ENCODE measurements at regions not wholly inside any gene's neighbourhood (a gene's known extent, or its start where the extent isn't known, plus 50 kb on each side); places are given as distances from the start of the nearest gene placed in this dataset.

GRCh38 chr17:36777118-36777517, 160.2 kb upstream of the LHX1 start:
- Histone ChIP-seq H3K27ac (ENCODE audit: insufficient read depth in 1 of 2, low read depth in 1 of 2, low read length in 2 of 2, poor library complexity in 1 of 2, severe bottlenecking in 2 of 2) (no peak overlapping the region), H3K27me3 (replicated peaks in 2 of 5; ENCODE audit: control insufficient read depth in 4 of 5, insufficient read depth in 5 of 5, low read length in 4 of 5) (peaks cover 4 to 42% (median 12%) of the 10 kb centered on the region in 5 experiments), H3K4me1 (ENCODE audit: control extremely low read depth in 1 of 4, control insufficient read depth in 4 of 4, insufficient read depth in 4 of 4, low read length in 3 of 4) (no peaks in the 10 kb centered on the region), H3K9me3 (ENCODE audit: control extremely low read depth in 1 of 5, control insufficient read depth in 4 of 5, insufficient read depth in 2 of 5, low read depth in 1 of 5, low read length in 4 of 5) (no peaks in the 10 kb centered on the region), H3K4me3 (ENCODE audit: control insufficient read depth in 1 of 7, extremely low read depth in 1 of 7, insufficient read depth in 4 of 7, low read depth in 2 of 7, low read length in 6 of 7) (no peak overlapping the region), H3K36me3 (ENCODE audit: control insufficient read depth in 4 of 4, insufficient read depth in 4 of 4, low read length in 3 of 4) (no peaks in the 10 kb centered on the region)
- 13% methylated on average over 3 of the region's 6 CpGs for WGBS (ENCODE audit: insufficient coverage)
- peak; percentile 7 to 44 (median 43) for DNase-seq
- ChIA-PET CTCF (no interaction called here), POLR2A (interaction anchor here (1.4 kb wide), 1 partner anchor 19 kb away, joined by 3 read pairs; no protein-coding TSS in a partner anchor)

- no peak overlapping the region for H3K27ac ChIP-seq (ENCODE audit: insufficient read depth in 1 of 2, low read depth in 1 of 2, low read length in 2 of 2, poor library complexity in 1 of 2, severe bottlenecking in 2 of 2)
- 57% methylated on average over 3 of the region's 8 CpGs for WGBS (ENCODE audit: insufficient coverage)
- no peak overlapping the region for H3K4me3 ChIP-seq (ENCODE audit: control insufficient read depth in 1 of 7, extremely low read depth in 1 of 7, insufficient read depth in 4 of 7, low read depth in 2 of 7, low read length in 6 of 7)
- no peaks in the 10 kb centered on the region for H3K4me1 ChIP-seq (ENCODE audit: control extremely low read depth in 1 of 4, control insufficient read depth in 4 of 4, insufficient read depth in 4 of 4, low read length in 3 of 4)
- no peaks in the 10 kb centered on the region for H3K36me3 ChIP-seq (ENCODE audit: control insufficient read depth in 4 of 4, insufficient read depth in 4 of 4, low read length in 3 of 4)
- peaks cover 4 to 34% (median 5%) of the 10 kb centered on the region in 5 experiments for H3K27me3 ChIP-seq (replicated peaks in 2 of 5; ENCODE audit: control insufficient read depth in 4 of 5, insufficient read depth in 5 of 5, low read length in 4 of 5)
- H3K9me3 ChIP-seq (ENCODE audit: control extremely low read depth in 1 of 5, control insufficient read depth in 4 of 5, insufficient read depth in 2 of 5, low read depth in 1 of 5, low read length in 4 of 5): no peaks in the 10 kb centered on the region
- CTCF ChIA-PET: interaction anchor here (1.5 kb wide), 1 partner anchor 12 kb away, joined by 3 read pairs; no protein-coding TSS in a partner anchor
- no peak for DNase-seq
- POLR2A ChIA-PET: no interaction called here
Observed at GRCh38 chr17:36778448-36778847, 158.8 kb upstream of the LHX1 start.

- Histone ChIP-seq H3K27me3 (replicated peaks in 2 of 5; ENCODE audit: control insufficient read depth in 4 of 5, insufficient read depth in 5 of 5, low read length in 4 of 5) (peaks cover 2 to 26% (median 8%) of the 10 kb centered on the region in 5 experiments), H3K9me3 (ENCODE audit: control extremely low read depth in 1 of 5, control insufficient read depth in 4 of 5, insufficient read depth in 2 of 5, low read depth in 1 of 5, low read length in 4 of 5) (no peaks in the 10 kb centered on the region), H3K36me3 (ENCODE audit: control insufficient read depth in 4 of 4, insufficient read depth in 4 of 4, low read length in 3 of 4) (no peaks in the 10 kb centered on the region), H3K4me3 (ENCODE audit: control insufficient read depth in 1 of 7, extremely low read depth in 1 of 7, insufficient read depth in 4 of 7, low read depth in 2 of 7, low read length in 6 of 7) (no peak overlapping the region), H3K27ac (ENCODE audit: insufficient read depth in 1 of 2, low read depth in 1 of 2, low read length in 2 of 2, poor library complexity in 1 of 2, severe bottlenecking in 2 of 2) (no peak overlapping the region), H3K4me1 (ENCODE audit: control extremely low read depth in 1 of 4, control insufficient read depth in 4 of 4, insufficient read depth in 4 of 4, low read length in 3 of 4) (no peaks in the 10 kb centered on the region)
- ChIA-PET CTCF (interaction anchor here (1.5 kb wide), 1 partner anchor 13 kb away, joined by 3 read pairs; no protein-coding TSS in a partner anchor), POLR2A (no interaction called here)
- WGBS (ENCODE audit: insufficient coverage): 100% methylated on average over 2 of the region's 2 CpGs
- DNase-seq: no peak
Observed at GRCh38 chr17:36779550-36779949, 157.7 kb upstream of the LHX1 start.

- Histone ChIP-seq H3K9me3 (ENCODE audit: control extremely low read depth in 1 of 5, control insufficient read depth in 4 of 5, insufficient read depth in 2 of 5, low read depth in 1 of 5, low read length in 4 of 5) (peaks cover 0 to 3% (median 0%) of the 10 kb centered on the region in 5 experiments), H3K27me3 (replicated peaks in 2 of 5; ENCODE audit: control insufficient read depth in 4 of 5, insufficient read depth in 5 of 5, low read length in 4 of 5) (peaks cover 0 to 16% (median 6%) of the 10 kb centered on the region in 5 experiments), H3K27ac (ENCODE audit: insufficient read depth in 1 of 2, low read depth in 1 of 2, low read length in 2 of 2, poor library complexity in 1 of 2, severe bottlenecking in 2 of 2) (no peak overlapping the region), H3K4me3 (ENCODE audit: control insufficient read depth in 1 of 7, extremely low read depth in 1 of 7, insufficient read depth in 4 of 7, low read depth in 2 of 7, low read length in 6 of 7) (no peak overlapping the region), H3K4me1 (ENCODE audit: control extremely low read depth in 1 of 4, control insufficient read depth in 4 of 4, insufficient read depth in 4 of 4, low read length in 3 of 4) (no peaks in the 10 kb centered on the region), H3K36me3 (ENCODE audit: control insufficient read depth in 4 of 4, insufficient read depth in 4 of 4, low read length in 3 of 4) (no peaks in the 10 kb centered on the region)
- ChIA-PET CTCF (interaction anchor here (1.2 kb wide), 1 partner anchor 28 kb away, joined by 3 read pairs; no protein-coding TSS in a partner anchor), POLR2A (no interaction called here)
- WGBS (ENCODE audit: insufficient coverage): 77% methylated on average over 1 of the region's 1 CpG
- DNase-seq: no peak
Observed at GRCh38 chr17:36784633-36785032, 152.6 kb upstream of the LHX1 start.

GRCh38 chr17:36786867-36787266, 150.4 kb upstream of the LHX1 start:
- ChIA-PET POLR2A (no interaction called here), CTCF (no interaction called here)
- Histone ChIP-seq H3K27me3 (replicated peaks in 2 of 5; ENCODE audit: control insufficient read depth in 4 of 5, insufficient read depth in 5 of 5, low read length in 4 of 5) (peaks cover 3 to 36% (median 13%) of the 10 kb centered on the region in 5 experiments), H3K4me1 (ENCODE audit: control extremely low read depth in 1 of 4, control insufficient read depth in 4 of 4, insufficient read depth in 4 of 4, low read length in 3 of 4) (no peaks in the 10 kb centered on the region), H3K4me3 (ENCODE audit: control insufficient read depth in 1 of 7, extremely low read depth in 1 of 7, insufficient read depth in 4 of 7, low read depth in 2 of 7, low read length in 6 of 7) (no peak overlapping the region), H3K27ac (ENCODE audit: insufficient read depth in 1 of 2, low read depth in 1 of 2, low read length in 2 of 2, poor library complexity in 1 of 2, severe bottlenecking in 2 of 2) (no peak overlapping the region), H3K36me3 (ENCODE audit: control insufficient read depth in 4 of 4, insufficient read depth in 4 of 4, low read length in 3 of 4) (no peaks in the 10 kb centered on the region), H3K9me3 (ENCODE audit: control extremely low read depth in 1 of 5, control insufficient read depth in 4 of 5, insufficient read depth in 2 of 5, low read depth in 1 of 5, low read length in 4 of 5) (peaks cover 0 to 3% (median 0%) of the 10 kb centered on the region in 5 experiments)
- WGBS (ENCODE audit: insufficient coverage): 86% methylated on average over 1 of the region's 2 CpGs
- DNase-seq: no peak

- CTCF ChIA-PET: no interaction called here
Observed at GRCh38 chr17:36791150-36791941, 145.9 kb upstream of the LHX1 start.

GRCh38 chr17:36791942-36792475, 145.3 kb upstream of the LHX1 start:
- H3K36me3 ChIP-seq (ENCODE audit: control insufficient read depth in 4 of 4, insufficient read depth in 4 of 4, low read length in 3 of 4): no peaks in the 10 kb centered on the region
- ChIA-PET CTCF (no interaction called here), POLR2A (no interaction called here)
- no peak for DNase-seq
- H3K27me3 ChIP-seq (replicated peaks in 2 of 5; ENCODE audit: control insufficient read depth in 4 of 5, insufficient read depth in 5 of 5, low read length in 4 of 5): peaks cover 3 to 36% (median 15%) of the 10 kb centered on the region in 5 experiments
- 41% methylated on average over 12 of the region's 13 CpGs for WGBS (ENCODE audit: insufficient coverage)
- no peak overlapping the region for H3K4me3 ChIP-seq (ENCODE audit: control insufficient read depth in 1 of 7, extremely low read depth in 1 of 7, insufficient read depth in 4 of 7, low read depth in 2 of 7, low read length in 6 of 7)
- H3K27ac ChIP-seq (ENCODE audit: insufficient read depth in 1 of 2, low read depth in 1 of 2, low read length in 2 of 2, poor library complexity in 1 of 2, severe bottlenecking in 2 of 2): no peak overlapping the region
- H3K4me1 ChIP-seq (ENCODE audit: control extremely low read depth in 1 of 4, control insufficient read depth in 4 of 4, insufficient read depth in 4 of 4, low read length in 3 of 4): no peaks in the 10 kb centered on the region
- H3K9me3 ChIP-seq (ENCODE audit: control extremely low read depth in 1 of 5, control insufficient read depth in 4 of 5, insufficient read depth in 2 of 5, low read depth in 1 of 5, low read length in 4 of 5): no peaks in the 10 kb centered on the region

More at GRCh38 chr17:36791150-36791941, 145.9 kb upstream of the LHX1 start:
- no peak for DNase-seq
- no peak overlapping the region for H3K4me3 ChIP-seq (ENCODE audit: control insufficient read depth in 1 of 7, extremely low read depth in 1 of 7, insufficient read depth in 4 of 7, low read depth in 2 of 7, low read length in 6 of 7)
- 37% methylated on average over 5 of the region's 7 CpGs for WGBS (ENCODE audit: insufficient coverage)
- H3K9me3 ChIP-seq (ENCODE audit: control extremely low read depth in 1 of 5, control insufficient read depth in 4 of 5, insufficient read depth in 2 of 5, low read depth in 1 of 5, low read length in 4 of 5): no peaks in the 10 kb centered on the region
- POLR2A ChIA-PET: no interaction called here
- H3K4me1 ChIP-seq (ENCODE audit: control extremely low read depth in 1 of 4, control insufficient read depth in 4 of 4, insufficient read depth in 4 of 4, low read length in 3 of 4): no peaks in the 10 kb centered on the region
- peaks cover 3 to 36% (median 15%) of the 10 kb centered on the region in 5 experiments for H3K27me3 ChIP-seq (replicated peaks in 2 of 5; ENCODE audit: control insufficient read depth in 4 of 5, insufficient read depth in 5 of 5, low read length in 4 of 5)
- H3K27ac ChIP-seq (ENCODE audit: insufficient read depth in 1 of 2, low read depth in 1 of 2, low read length in 2 of 2, poor library complexity in 1 of 2, severe bottlenecking in 2 of 2): no peak overlapping the region
- H3K36me3 ChIP-seq (ENCODE audit: control insufficient read depth in 4 of 4, insufficient read depth in 4 of 4, low read length in 3 of 4): no peaks in the 10 kb centered on the region

All from common myeloid progenitor, CD34-positive (primary cell).